ENCODE measurements at regions not wholly inside any gene's neighbourhood (a gene's known extent, or its start where the extent isn't known, plus 50 kb on each side); places are given as distances from the start of the nearest gene placed in this dataset.

GRCh38 chr6:193180-193579 is 99.1 kb upstream of the DUSP22 start:
- H3K27ac Mint-ChIP-seq = peak overlapping the region; percentile 47
- H3K4me1 Mint-ChIP-seq = peaks cover 54% of the 10 kb centered on the region
- no peak overlapping the region for H3K4me3 Mint-ChIP-seq
- no peak for TF ChIP-seq EZH2 (IDR thresholded peaks at IDR 0.05; ENCODE audit: borderline replicate concordance, insufficient read depth, low read depth, low read length, poor library complexity, severe bottlenecking)
- TF ChIP-seq, protein P1, sequence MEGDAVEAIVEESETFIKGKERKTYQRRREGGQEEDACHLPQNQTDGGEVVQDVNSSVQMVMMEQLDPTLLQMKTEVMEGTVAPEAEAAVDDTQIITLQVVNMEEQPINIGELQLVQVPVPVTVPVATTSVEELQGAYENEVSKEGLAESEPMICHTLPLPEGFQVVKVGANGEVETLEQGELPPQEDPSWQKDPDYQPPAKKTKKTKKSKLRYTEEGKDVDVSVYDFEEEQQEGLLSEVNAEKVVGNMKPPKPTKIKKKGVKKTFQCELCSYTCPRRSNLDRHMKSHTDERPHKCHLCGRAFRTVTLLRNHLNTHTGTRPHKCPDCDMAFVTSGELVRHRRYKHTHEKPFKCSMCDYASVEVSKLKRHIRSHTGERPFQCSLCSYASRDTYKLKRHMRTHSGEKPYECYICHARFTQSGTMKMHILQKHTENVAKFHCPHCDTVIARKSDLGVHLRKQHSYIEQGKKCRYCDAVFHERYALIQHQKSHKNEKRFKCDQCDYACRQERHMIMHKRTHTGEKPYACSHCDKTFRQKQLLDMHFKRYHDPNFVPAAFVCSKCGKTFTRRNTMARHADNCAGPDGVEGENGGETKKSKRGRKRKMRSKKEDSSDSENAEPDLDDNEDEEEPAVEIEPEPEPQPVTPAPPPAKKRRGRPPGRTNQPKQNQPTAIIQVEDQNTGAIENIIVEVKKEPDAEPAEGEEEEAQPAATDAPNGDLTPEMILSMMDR (IDR thresholded peaks at IDR 0.05) = no peak
- no peaks in the 10 kb centered on the region for H3K79me2 ChIP-seq (ENCODE audit: control insufficient read depth, insufficient read depth, low read length)
- peak overlapping the region in 1 of 2 donors; percentile 16 for H3K27ac ChIP-seq (ENCODE audit: low read length in 2 of 2)
- H4K20me1 ChIP-seq (ENCODE audit: control insufficient read depth, insufficient read depth, low read length, poor library complexity, severe bottlenecking) = no peaks in the 10 kb centered on the region
- CTCF ChIA-PET = interaction anchor here (0.8 to 6.4 kb wide), 4 partner anchors 34 to 218 kb away, joined by 3 to 48 read pairs (median 4); partner anchors contain the start of gene IRF4
- no peaks in the 10 kb centered on the region for H3K9me3 Mint-ChIP-seq (ENCODE audit: insufficient read depth)
- WGBS (ENCODE audit: insufficient coverage) = 90% methylated on average over 7 of the region's 7 CpGs
- no peak overlapping the region for H3K4me2 ChIP-seq (replicated peaks; ENCODE audit: low read depth, low read length, poor library complexity, severe bottlenecking)
- no peak for DNase-seq
- H3K36me3 ChIP-seq (replicated peaks in 1 of 2; ENCODE audit: control extremely low read depth in 1 of 2, control insufficient read depth in 1 of 2, extremely low read depth in 1 of 2, insufficient read depth in 2 of 2, low read length in 1 of 2) = no peaks in the 10 kb centered on the region
- no peak overlapping the region for H3K9ac ChIP-seq (ENCODE audit: low read length)
- H3K27me3 Mint-ChIP-seq = no peaks in the 10 kb centered on the region
- no peak for ATAC-seq (ENCODE audit: low read depth)
- H2AFZ ChIP-seq (ENCODE audit: insufficient read depth, low read depth, low read length, poor library complexity, severe bottlenecking) = no peak overlapping the region
- no peaks in the 10 kb centered on the region for H3K27me3 ChIP-seq (replicated peaks in 1 of 4; ENCODE audit: control extremely low read depth in 1 of 4, control insufficient read depth in 3 of 4, insufficient read depth in 4 of 4, low read length in 3 of 4)
- H3K4me1 ChIP-seq (ENCODE audit: control insufficient read depth in 2 of 2, insufficient read depth in 2 of 2, low read length in 2 of 2) = peaks cover 34 to 48% of the 10 kb centered on the region in 2 donors
- POLR2A ChIA-PET = no interaction called here
- no peaks in the 10 kb centered on the region for H3K9me3 ChIP-seq (ENCODE audit: control extremely low read depth in 1 of 3, control insufficient read depth in 2 of 3, insufficient read depth in 1 of 3, low read length in 2 of 3)
- H3K4me3 ChIP-seq (ENCODE audit: control extremely low read depth in 1 of 5, extremely low read depth in 1 of 5, insufficient read depth in 1 of 5, low read depth in 2 of 5, low read length in 4 of 5) = no peak overlapping the region
- intact Hi-C loops (cut with micrococcal nuclease) = no loop called here

DNA sequence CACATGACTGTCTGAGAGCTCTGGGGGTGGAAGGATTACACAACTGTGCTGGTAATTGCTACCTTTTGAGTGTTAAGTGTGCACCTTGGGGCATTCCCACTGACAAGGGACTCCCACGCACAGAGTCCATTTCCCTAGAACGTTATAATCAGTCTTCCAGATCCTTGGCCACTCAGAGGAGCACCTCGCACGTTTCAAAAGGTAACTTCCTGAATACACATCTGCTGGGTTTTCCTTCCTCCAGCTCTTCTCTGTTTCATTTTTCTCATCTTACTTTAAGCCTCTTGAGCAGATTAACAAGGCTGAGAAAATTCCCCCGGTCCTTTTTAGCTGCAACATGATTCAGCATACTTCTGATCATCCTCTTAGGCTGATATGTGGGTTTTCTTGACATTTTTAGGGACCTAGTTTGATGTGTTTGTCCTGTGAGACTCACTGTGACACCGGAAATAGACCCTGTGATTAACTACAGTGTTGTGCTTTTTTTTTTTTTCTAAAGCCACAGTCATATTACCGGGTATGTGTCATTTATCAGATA is 98.4 kb upstream of the DUSP22 start:
- Histone ChIP-seq H4K20me1 (ENCODE audit: control insufficient read depth, insufficient read depth, low read length, poor library complexity, severe bottlenecking) (no peaks in the 10 kb centered on the region), H3K79me2 (ENCODE audit: control insufficient read depth, insufficient read depth, low read length) (no peaks in the 10 kb centered on the region), H3K9ac (ENCODE audit: low read length) (peak overlapping the region; percentile 38), H3K4me2 (replicated peaks; ENCODE audit: low read depth, low read length, poor library complexity, severe bottlenecking) (peak overlapping the region; percentile 55), H3K27ac (ENCODE audit: low read length in 2 of 2) (peak overlapping the region in 1 of 2 donors; percentile 16), H3K9me3 (ENCODE audit: control extremely low read depth in 1 of 3, control insufficient read depth in 2 of 3, insufficient read depth in 1 of 3, low read length in 2 of 3) (no peaks in the 10 kb centered on the region), H3K4me1 (ENCODE audit: control insufficient read depth in 2 of 2, insufficient read depth in 2 of 2, low read length in 2 of 2) (peaks cover 34 to 43% of the 10 kb centered on the region in 2 donors), H2AFZ (ENCODE audit: insufficient read depth, low read depth, low read length, poor library complexity, severe bottlenecking) (peak overlapping the region; percentile 12), H3K36me3 (replicated peaks in 1 of 2; ENCODE audit: control extremely low read depth in 1 of 2, control insufficient read depth in 1 of 2, extremely low read depth in 1 of 2, insufficient read depth in 2 of 2, low read length in 1 of 2) (no peaks in the 10 kb centered on the region), H3K4me3 (ENCODE audit: control extremely low read depth in 1 of 5, extremely low read depth in 1 of 5, insufficient read depth in 1 of 5, low read depth in 2 of 5, low read length in 4 of 5) (peak overlapping the region in 1 of 5 experiments; percentile 38), H3K27me3 (replicated peaks in 1 of 4; ENCODE audit: control extremely low read depth in 1 of 4, control insufficient read depth in 3 of 4, insufficient read depth in 4 of 4, low read length in 3 of 4) (no peaks in the 10 kb centered on the region)
- Mint-ChIP-seq H3K4me1 (peaks cover 50% of the 10 kb centered on the region), H3K4me3 (peak overlapping the region; percentile 10), H3K9me3 (ENCODE audit: insufficient read depth) (no peaks in the 10 kb centered on the region), H3K27me3 (no peaks in the 10 kb centered on the region), H3K27ac (peak overlapping the region; percentile 47)
- peak; percentile 65 for ATAC-seq (ENCODE audit: low read depth)
- POLR2A ChIA-PET = no interaction called here
- peak; percentile 65 for DNase-seq
- intact Hi-C loops (cut with micrococcal nuclease) = no loop called here
- WGBS (ENCODE audit: insufficient coverage) = 0% methylated on average over 4 of the region's 7 CpGs
- TF ChIP-seq EZH2 (IDR thresholded peaks at IDR 0.05; ENCODE audit: borderline replicate concordance, insufficient read depth, low read depth, low read length, poor library complexity, severe bottlenecking) = no peak
- TF ChIP-seq, protein P1 (IDR thresholded peaks at IDR 0.05) = no peak
- CTCF ChIA-PET = interaction anchor here (0.7 to 6.4 kb wide), 5 partner anchors 10 to 218 kb away, joined by 3 to 48 read pairs (median 4); partner anchors contain the start of gene IRF4

Data from B cell (primary cell).